ENCODE measurements at regions not wholly inside any gene's neighbourhood (a gene's known extent, or its start where the extent isn't known, plus 50 kb on each side); places are given as distances from the start of the nearest gene placed in this dataset.

DNA sequence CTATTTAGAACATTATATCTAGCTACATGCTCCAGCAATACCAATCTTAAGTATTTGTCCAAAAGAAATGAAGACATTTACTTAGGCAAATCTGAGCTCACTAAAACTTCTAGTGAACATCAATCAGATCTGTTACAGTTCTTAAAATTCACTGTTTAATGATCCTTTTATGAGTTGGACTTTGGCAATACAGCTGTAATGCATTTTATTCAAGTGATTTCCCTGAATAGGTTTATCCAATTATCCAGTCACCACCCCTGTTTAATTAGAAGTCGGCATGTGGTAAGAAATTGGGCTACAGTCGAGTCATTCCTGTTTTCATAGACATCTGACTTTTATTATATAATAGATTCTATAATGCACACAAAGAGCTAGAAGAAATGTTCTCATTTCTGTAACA lies 1029.0 kb upstream of the TENM4 start:
- no peak for TF ChIP-seq CTCF (conservative IDR thresholded peaks at IDR 0.05; ENCODE audit: low read length)
- H3K4me3 ChIP-seq (ENCODE audit: low read length): no peak overlapping the region

GRCh38 chr11:80466570-80466969 lies 1025.7 kb upstream of the TENM4 start:
- TF ChIP-seq CTCF (conservative IDR thresholded peaks at IDR 0.05; ENCODE audit: low read length): no peak
- no peak overlapping the region for H3K4me3 ChIP-seq (ENCODE audit: low read length)
- DNase-seq (ENCODE audit: low read depth): no peak

More for the DNA sequence above, 1029.0 kb upstream of the TENM4 start:
- DNase-seq (ENCODE audit: low read depth): no peak

- no peak for DNase-seq (ENCODE audit: low read depth)
- no peak for TF ChIP-seq CTCF (conservative IDR thresholded peaks at IDR 0.05; ENCODE audit: low read length)
Observed at GRCh38 chr11:80462211-80462610, 1021.4 kb upstream of the TENM4 start.

DNA sequence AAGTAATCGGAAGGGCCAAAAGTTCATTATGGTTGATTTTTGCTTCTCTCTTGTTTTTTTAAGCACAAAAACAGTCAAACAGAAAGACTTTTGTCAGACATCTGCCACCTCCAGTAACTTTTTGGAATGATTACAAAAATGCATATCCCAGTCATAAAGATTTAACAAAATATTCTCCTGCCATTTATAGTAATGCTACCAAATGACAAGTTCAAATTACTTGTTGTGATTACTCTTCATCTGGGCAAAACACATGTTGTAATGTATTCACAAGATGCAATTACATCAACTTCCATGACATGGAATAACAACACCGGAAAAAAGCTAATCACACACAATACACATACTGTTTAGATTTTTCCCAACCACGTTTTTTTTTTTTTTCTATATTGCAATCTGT lies 1017.5 kb upstream of the TENM4 start:
- no peak for DNase-seq (ENCODE audit: low read depth)
- no peak overlapping the region for H3K4me3 ChIP-seq (ENCODE audit: low read length)
- no peak for TF ChIP-seq CTCF (conservative IDR thresholded peaks at IDR 0.05; ENCODE audit: low read length)

More at GRCh38 chr11:80462211-80462610, 1021.4 kb upstream of the TENM4 start:
- no peak overlapping the region for H3K4me3 ChIP-seq (ENCODE audit: low read length)

- no peak overlapping the region for H3K4me3 ChIP-seq (ENCODE audit: low read length)
- TF ChIP-seq CTCF (conservative IDR thresholded peaks at IDR 0.05; ENCODE audit: low read length): no peak
- no peak for DNase-seq (ENCODE audit: low read depth)
Observed at GRCh38 chr11:80457823-80458222, 1017.0 kb upstream of the TENM4 start.

DNA sequence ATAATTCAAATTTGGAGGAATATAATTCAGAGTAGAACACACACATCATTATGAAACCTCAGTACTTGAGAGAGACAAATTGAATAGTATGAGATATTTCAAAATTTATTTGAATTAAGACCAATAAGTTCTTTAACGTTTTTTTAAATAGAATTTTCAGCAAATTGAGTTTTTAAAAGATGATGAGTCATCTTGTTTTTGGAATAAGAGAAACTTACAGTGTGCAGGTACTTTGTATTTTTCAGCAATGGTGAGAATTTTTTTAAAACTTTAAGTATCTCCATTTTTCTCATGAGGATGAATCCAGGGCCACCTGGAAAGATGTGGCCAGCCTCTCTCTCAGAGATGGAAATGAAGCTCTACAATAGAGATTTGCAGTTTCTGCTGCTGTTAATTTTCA lies 1015.0 kb upstream of the TENM4 start:
- TF ChIP-seq CTCF (conservative IDR thresholded peaks at IDR 0.05; ENCODE audit: low read length): no peak
- H3K4me3 ChIP-seq (ENCODE audit: low read length): no peak overlapping the region
- no peak for DNase-seq (ENCODE audit: low read depth)

DNA sequence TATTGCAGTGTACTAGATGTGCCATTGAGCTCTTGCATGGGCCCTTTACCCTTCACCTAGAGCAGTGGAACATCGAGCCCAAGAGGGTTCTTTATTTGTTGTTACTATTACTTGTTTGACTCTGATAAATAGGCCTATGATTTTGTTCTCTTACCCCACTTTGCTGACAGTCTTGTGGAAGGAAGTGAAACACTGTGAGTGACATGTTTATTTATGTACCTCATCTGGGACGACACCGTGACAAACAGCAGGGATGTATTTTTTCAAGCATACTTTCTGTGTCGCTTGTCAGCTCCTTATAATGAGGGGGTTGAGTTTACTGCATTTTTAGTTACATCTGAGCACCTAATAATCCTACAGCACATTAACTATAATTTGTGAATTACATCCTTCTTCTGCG lies 1010.3 kb upstream of the TENM4 start:
- H3K4me3 ChIP-seq (ENCODE audit: low read length): no peak overlapping the region
- DNase-seq (ENCODE audit: low read depth): no peak
- TF ChIP-seq CTCF (conservative IDR thresholded peaks at IDR 0.05; ENCODE audit: low read length): no peak
